ENCODE measurements at regions not wholly inside any gene's neighbourhood (a gene's known extent, or its start where the extent isn't known, plus 50 kb on each side); places are given as distances from the start of the nearest gene placed in this dataset.
A peak's percentile ranks its signal among the peaks of the same experiment; 100 is the strongest.
"Not testable (repeated sequence)": the region's sequence is repeated elsewhere in the genome, so short reads cannot be mapped to it uniquely, and the experiment has no call there.

- no peaks in the 10 kb centered on the region for H3K36me3 ChIP-seq
- DNase-seq (no peak), ATAC-seq (no peak)
- H3K27me3 ChIP-seq = no peaks in the 10 kb centered on the region
- no peak overlapping the region for H3K27ac ChIP-seq
- no peaks in the 10 kb centered on the region for H3K9me3 ChIP-seq
- no peaks in the 10 kb centered on the region for H3K4me1 ChIP-seq
- TF ChIP-seq, protein P1, sequence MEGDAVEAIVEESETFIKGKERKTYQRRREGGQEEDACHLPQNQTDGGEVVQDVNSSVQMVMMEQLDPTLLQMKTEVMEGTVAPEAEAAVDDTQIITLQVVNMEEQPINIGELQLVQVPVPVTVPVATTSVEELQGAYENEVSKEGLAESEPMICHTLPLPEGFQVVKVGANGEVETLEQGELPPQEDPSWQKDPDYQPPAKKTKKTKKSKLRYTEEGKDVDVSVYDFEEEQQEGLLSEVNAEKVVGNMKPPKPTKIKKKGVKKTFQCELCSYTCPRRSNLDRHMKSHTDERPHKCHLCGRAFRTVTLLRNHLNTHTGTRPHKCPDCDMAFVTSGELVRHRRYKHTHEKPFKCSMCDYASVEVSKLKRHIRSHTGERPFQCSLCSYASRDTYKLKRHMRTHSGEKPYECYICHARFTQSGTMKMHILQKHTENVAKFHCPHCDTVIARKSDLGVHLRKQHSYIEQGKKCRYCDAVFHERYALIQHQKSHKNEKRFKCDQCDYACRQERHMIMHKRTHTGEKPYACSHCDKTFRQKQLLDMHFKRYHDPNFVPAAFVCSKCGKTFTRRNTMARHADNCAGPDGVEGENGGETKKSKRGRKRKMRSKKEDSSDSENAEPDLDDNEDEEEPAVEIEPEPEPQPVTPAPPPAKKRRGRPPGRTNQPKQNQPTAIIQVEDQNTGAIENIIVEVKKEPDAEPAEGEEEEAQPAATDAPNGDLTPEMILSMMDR (IDR thresholded peaks at IDR 0.05) = no peak
- no peak overlapping the region for H3K4me3 ChIP-seq
- intact Hi-C loops (cut with DNase I) = no loop called here
These were observed 162.5 kb upstream of the MALRD1 start for GRCh38 chr10:18886102-18886501.

DNA sequence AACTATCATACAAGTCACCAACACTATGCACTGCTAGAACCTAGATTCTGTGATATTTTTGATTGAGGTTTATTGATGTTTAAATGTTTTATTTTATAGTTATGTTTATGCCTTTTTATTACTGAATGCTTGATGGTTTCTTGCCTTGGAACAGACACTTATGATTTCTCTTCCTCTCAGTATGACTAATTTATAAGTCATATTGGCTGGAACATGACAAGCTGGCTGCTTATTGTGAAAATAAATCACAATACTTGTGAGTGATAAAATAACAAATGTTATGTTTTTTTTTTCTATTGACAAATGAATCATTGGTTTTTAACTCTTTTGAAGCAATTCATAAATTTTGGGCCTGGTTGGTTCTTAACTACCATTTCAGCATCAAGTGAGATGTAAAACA is 142.0 kb upstream of the MALRD1 start:
- no peak for DNase-seq
- Histone ChIP-seq H3K4me3 (no peak overlapping the region), H3K9me3 (no peaks in the 10 kb centered on the region), H3K27ac (no peak overlapping the region), H3K27me3 (no peaks in the 10 kb centered on the region), H3K36me3 (no peaks in the 10 kb centered on the region), H3K4me1 (no peaks in the 10 kb centered on the region)
- intact Hi-C loops (cut with DNase I) = no loop called here
- ATAC-seq = no peak
- TF ChIP-seq, protein P1 (IDR thresholded peaks at IDR 0.05) = no peak

- H3K27ac ChIP-seq; H3K4me3 ChIP-seq; H3K36me3 ChIP-seq; H3K9me3 ChIP-seq; intact Hi-C loops (cut with DNase I); H3K27me3 ChIP-seq; H3K4me1 ChIP-seq; DNase-seq; ATAC-seq: not testable (repeated sequence)
These were observed 131.2 kb upstream of the MALRD1 start for GRCh38 chr10:18917431-18917830.

DNA sequence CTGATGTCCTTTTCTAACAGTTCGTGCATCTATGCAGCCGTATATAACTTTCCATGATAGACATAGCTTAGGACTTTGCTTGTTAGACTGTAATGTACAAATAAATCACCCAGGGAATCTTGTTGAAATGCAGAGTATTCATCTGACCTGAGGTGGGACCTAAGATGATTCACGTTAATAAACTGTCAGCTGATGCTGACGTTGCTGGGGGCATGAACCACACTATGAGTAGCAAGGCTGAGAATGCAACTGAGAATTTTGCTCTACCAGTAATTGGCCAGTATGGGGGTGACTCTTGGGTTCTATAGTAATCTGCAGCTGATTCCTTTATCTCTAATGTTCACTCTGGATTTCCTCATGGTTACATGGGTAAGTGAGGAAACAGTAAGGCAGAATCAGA is 130.1 kb upstream of the MALRD1 start:
- no peak for DNase-seq
- no peak for ATAC-seq

DNA sequence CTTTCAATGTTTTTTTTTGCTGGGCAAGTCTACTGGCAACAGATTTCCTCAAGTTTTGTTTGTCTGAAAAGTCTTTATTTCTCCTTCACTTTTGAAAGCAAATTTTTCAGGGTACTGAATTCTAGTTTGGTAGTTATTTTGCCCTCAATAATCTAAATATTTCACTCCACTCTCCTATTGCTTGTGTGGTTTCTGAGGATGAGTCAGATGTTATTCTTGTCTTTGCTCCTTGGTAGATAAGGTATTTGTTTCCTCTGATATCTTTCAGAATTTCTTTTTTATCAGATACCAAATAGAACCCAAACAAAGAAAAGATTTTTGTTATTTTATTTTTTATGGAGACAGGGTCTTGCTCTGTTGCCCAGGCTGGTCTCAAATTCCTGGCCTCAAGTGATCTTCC is 99.2 kb upstream of the MALRD1 start:
- Histone ChIP-seq H3K9me3 (no peaks in the 10 kb centered on the region), H3K27ac (no peak overlapping the region), H3K4me3 (no peak overlapping the region), H3K36me3 (no peaks in the 10 kb centered on the region), H3K4me1 (no peaks in the 10 kb centered on the region), H3K27me3 (no peaks in the 10 kb centered on the region)
- intact Hi-C loops (cut with DNase I) = no loop called here
- TF ChIP-seq, protein P1 (IDR thresholded peaks at IDR 0.05) = no peak
- ATAC-seq (no peak), DNase-seq (no peak)

More for the DNA sequence above, 130.1 kb upstream of the MALRD1 start:
- no peaks in the 10 kb centered on the region for H3K36me3 ChIP-seq
- intact Hi-C loops (cut with DNase I) = no loop called here
- H3K27ac ChIP-seq = no peak overlapping the region
- H3K4me1 ChIP-seq = no peaks in the 10 kb centered on the region
- H3K9me3 ChIP-seq = no peaks in the 10 kb centered on the region
- no peaks in the 10 kb centered on the region for H3K27me3 ChIP-seq
- no peak overlapping the region for H3K4me3 ChIP-seq
- TF ChIP-seq, protein P1 (IDR thresholded peaks at IDR 0.05) = no peak

GRCh38 chr10:18951072-18951823 is 97.4 kb upstream of the MALRD1 start:
- intact Hi-C loops (cut with DNase I); H3K36me3 ChIP-seq; ATAC-seq; H3K27ac ChIP-seq; H3K4me1 ChIP-seq; H3K9me3 ChIP-seq; H3K4me3 ChIP-seq; H3K27me3 ChIP-seq: not testable (repeated sequence)
- peak; percentile 46 for DNase-seq

DNA sequence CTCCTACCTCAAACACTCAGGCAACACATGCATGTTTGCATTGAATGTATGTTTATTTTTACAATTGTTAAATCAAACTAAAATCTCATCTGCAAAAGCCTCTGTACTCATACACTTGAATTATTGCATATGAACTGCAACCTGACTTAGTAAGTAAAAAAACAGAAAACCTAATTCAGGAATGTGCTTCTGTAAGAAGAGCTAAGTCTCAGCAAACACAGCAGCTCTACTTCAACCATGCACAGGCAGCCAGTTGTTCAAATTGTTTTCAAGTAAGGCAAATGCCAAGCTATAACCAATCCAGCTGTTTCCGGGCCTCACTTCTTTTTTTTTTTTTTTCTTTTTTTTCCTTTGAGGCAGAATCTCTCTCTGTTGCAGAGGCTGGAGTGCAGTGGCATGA is 93.5 kb upstream of the MALRD1 start:
- Histone ChIP-seq H3K27me3 (no peaks in the 10 kb centered on the region), H3K36me3 (no peaks in the 10 kb centered on the region), H3K4me3 (no peak overlapping the region), H3K4me1 (no peaks in the 10 kb centered on the region), H3K9me3 (no peaks in the 10 kb centered on the region), H3K27ac (no peak overlapping the region)
- intact Hi-C loops (cut with DNase I) = no loop called here
- TF ChIP-seq, protein P1 (IDR thresholded peaks at IDR 0.05) = no peak
- DNase-seq = no peak
- no peak for ATAC-seq

Data from upper lobe of right lung (tissue), 1 donor.